ACC112 (cell line): ENCODE measurements at regions not wholly inside any gene's neighbourhood (a gene's known extent, or its start where the extent isn't known, plus 50 kb on each side); places are given as distances from the start of the nearest gene placed in this dataset.
"Not testable (repeated sequence)": the region's sequence is repeated elsewhere in the genome, so short reads cannot be mapped to it uniquely, and the experiment has no call there.

ENCODE experiments used
- H2AFZ ChIP-seq: fragments of 200-600 bp; sonication (generic); one replicate; pipeline ENCODE4 v1.6.0; 2017; ENCODE audit warnings: antibody characterized with exemption, low read length; ENCODE audit not compliant: unreplicated experiment
- H3K27ac ChIP-seq: fragments of 200-600 bp; sonication (generic); 2 replicates; pipeline ENCODE4 v1.5.1; 2014; ENCODE audit warnings: low read depth, mild to moderate bottlenecking, antibody characterized with exemption, low read length, moderate library complexity
- H3K27me3 ChIP-seq: fragments of 200-600 bp; sonication (generic); 2 replicates; pipeline ENCODE4 v1.6.1; 2014; ENCODE audit warnings: mild to moderate bottlenecking, antibody characterized with exemption, low read length, moderate library complexity, mixed read lengths; ENCODE audit not compliant: insufficient read depth
- H3K36me3 ChIP-seq: fragments of 200-600 bp; sonication (generic); 2 replicates; pipeline ENCODE4 v1.6.1; 2016; ENCODE audit warnings: mild to moderate bottlenecking, antibody characterized with exemption, low read length, moderate library complexity, mixed read lengths; ENCODE audit not compliant: insufficient read depth
- H3K4me1 ChIP-seq: fragments of 200-600 bp; sonication (generic); one replicate; pipeline ENCODE4 v1.6.1; 2016; ENCODE audit warnings: low read length, mixed read lengths; ENCODE audit not compliant: insufficient read depth, unreplicated experiment, control insufficient read depth
- H3K4me3 ChIP-seq: fragments of 200-600 bp; sonication (generic); 2 replicates; pipeline ENCODE4 v1.5.1; 2014; ENCODE audit warnings: mild to moderate bottlenecking, low read depth, low read length
- H3K79me2 ChIP-seq: fragments of 200-600 bp; sonication (generic); one replicate; pipeline ENCODE4 v1.6.0; 2016; ENCODE audit warnings: low read length; ENCODE audit not compliant: control insufficient read depth, unreplicated experiment, insufficient read depth

GRCh38 chr1:219100059-219100458, 73.6 kb upstream of the LYPLAL1 start:
- H3K4me3 ChIP-seq: no peak overlapping the region

DNA sequence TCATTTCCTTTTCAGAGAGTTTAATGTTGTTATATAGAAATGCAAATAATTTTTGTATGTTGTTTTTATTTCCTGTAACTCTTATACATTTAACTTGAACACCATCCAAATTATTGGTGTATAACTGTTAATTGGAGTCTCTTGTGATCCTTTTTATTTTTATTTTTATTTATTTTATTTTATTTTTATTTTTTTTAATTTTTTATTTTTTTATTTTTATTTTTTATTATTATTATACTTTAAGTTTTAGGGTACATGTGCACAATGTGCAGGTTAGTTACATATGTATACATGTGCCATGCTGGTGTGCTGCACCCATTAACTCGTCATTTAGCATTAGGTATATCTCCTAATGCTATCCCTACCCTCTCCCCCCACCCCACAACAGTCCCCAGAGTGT, 71.2 kb upstream of the LYPLAL1 start:
- not testable (repeated sequence) for H3K4me3 ChIP-seq, H3K36me3 ChIP-seq, H3K4me1 ChIP-seq, H3K27me3 ChIP-seq, H3K79me2 ChIP-seq, H2AFZ ChIP-seq, H3K27ac ChIP-seq

More at GRCh38 chr1:219100059-219100458, 73.6 kb upstream of the LYPLAL1 start:
- Histone ChIP-seq H3K79me2 (no peaks in the 10 kb centered on the region), H3K27ac (no peak overlapping the region), H3K4me1 (no peaks in the 10 kb centered on the region), H3K27me3 (no peaks in the 10 kb centered on the region), H3K36me3 (no peaks in the 10 kb centered on the region), H2AFZ (no peak overlapping the region)

GRCh38 chr1:219105893-219106292, 67.8 kb upstream of the LYPLAL1 start:
- H3K27ac ChIP-seq: no peak overlapping the region
- no peaks in the 10 kb centered on the region for H3K79me2 ChIP-seq

DNA sequence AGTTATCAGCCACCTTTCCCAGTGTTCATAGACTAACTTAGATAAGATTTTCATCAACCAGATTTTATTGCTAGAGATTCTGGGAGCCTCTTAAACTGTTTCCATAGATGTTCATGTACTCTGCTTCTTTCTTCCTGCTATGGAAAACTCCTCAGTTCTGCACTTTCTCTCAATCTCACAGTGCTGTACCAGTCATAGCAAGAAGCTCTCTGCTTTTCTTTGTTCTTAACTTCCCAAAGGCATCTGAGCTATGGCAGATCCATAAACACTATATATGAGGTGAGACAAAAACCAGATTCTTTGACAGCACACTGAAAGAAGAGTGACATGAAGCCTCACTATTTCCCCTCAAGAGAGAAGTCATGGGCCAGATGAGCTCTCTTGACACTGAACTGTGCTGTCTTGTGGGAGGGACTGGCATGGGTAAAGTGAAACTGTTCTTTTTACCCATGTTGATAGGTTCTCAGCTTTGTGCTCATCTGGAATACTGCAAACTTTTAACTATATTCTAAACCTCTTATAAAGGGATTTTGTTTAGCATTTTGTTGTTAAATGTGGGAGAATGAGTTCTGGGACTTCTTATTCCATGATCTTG, 64.2 kb upstream of the LYPLAL1 start:
- Histone ChIP-seq H3K36me3 (no peaks in the 10 kb centered on the region), H2AFZ (no peak overlapping the region), H3K27ac (no peak overlapping the region), H3K4me3 (no peak overlapping the region), H3K4me1 (no peaks in the 10 kb centered on the region), H3K79me2 (no peaks in the 10 kb centered on the region), H3K27me3 (no peaks in the 10 kb centered on the region)

More at GRCh38 chr1:219105893-219106292, 67.8 kb upstream of the LYPLAL1 start:
- H2AFZ ChIP-seq: no peak overlapping the region
- H3K36me3 ChIP-seq: no peaks in the 10 kb centered on the region
- no peak overlapping the region for H3K4me3 ChIP-seq
- no peaks in the 10 kb centered on the region for H3K4me1 ChIP-seq
- H3K27me3 ChIP-seq: no peaks in the 10 kb centered on the region

- Histone ChIP-seq H3K79me2 (no peaks in the 10 kb centered on the region), H3K27ac (no peak overlapping the region), H3K4me1 (no peaks in the 10 kb centered on the region), H3K27me3 (no peaks in the 10 kb centered on the region), H3K36me3 (no peaks in the 10 kb centered on the region), H2AFZ (no peak overlapping the region), H3K4me3 (no peak overlapping the region)
These were observed 60.4 kb upstream of the LYPLAL1 start for GRCh38 chr1:219113261-219113660.

GRCh38 chr1:219114014-219114413, 59.7 kb upstream of the LYPLAL1 start:
- Histone ChIP-seq H3K27ac (no peak overlapping the region), H2AFZ (no peak overlapping the region), H3K79me2 (no peaks in the 10 kb centered on the region), H3K4me1 (no peaks in the 10 kb centered on the region), H3K36me3 (no peaks in the 10 kb centered on the region), H3K4me3 (no peak overlapping the region), H3K27me3 (no peaks in the 10 kb centered on the region)

DNA sequence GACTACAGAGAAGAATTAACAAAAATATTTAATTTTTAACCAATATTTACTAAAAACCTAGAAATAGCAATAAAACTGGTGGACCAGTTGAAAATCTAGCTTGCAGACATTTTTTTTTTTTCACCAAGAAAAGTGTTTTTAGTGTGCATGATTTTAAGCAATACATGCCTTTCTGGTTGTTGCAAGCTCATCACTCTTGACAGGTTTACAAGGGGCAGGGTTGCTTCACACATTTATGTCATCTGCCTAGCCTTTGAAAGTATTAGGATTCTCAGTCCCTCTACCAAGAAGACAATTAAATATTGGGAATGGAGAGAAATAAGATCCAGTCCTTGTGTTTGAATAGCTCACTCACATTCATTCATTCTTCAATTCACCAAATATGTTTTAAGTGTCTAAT, 53.8 kb upstream of the LYPLAL1 start:
- no peaks in the 10 kb centered on the region for H3K79me2 ChIP-seq
- H3K4me3 ChIP-seq: no peak overlapping the region
- no peak overlapping the region for H2AFZ ChIP-seq
- no peaks in the 10 kb centered on the region for H3K27me3 ChIP-seq
- H3K36me3 ChIP-seq: no peaks in the 10 kb centered on the region
- peaks cover 31% of the 10 kb centered on the region for H3K4me1 ChIP-seq
- peak overlapping the region; percentile 91; the same call in 1 of the 2 replicates for H3K27ac ChIP-seq

DNA sequence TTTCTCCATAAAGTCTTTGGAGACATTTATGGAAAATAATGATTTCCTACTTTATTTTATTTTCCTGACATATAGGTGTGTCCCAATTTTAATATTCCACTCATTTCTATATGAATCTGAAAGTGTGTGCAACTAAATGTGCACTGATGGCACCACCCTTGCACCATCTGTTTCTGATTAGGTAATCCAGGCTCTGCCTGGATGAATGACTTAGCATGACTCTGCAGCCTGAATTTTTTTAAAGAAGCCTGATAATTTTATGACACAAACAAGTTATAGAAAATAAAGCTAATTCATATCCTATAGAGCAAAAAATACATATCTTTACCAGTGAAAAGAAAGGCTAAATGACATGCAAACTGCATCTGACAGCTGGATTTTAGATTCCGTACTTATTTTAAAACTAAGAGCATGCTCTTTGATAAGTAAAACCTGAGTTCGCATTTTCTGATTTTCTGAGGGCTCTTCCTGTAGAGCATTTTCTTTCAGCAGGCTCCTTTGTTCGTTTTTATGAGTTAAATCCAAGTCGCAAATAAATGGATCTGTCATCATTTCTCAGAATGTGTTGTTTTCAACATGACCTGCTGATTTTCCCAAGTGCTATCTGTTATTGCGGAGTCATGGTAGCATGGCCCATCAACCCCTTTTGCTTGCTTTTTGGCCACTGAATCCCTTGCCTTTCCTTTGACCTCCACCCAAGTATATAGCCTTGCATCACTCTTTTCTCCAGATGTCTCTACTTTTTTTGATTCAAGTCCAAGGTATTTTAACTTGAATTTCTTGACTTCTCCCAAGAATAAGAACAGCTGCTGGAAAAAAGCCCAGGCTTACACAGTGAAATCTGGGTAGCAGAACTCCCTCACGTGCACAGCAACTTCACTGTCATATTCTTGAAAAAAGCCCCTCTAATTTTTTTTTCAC, 52.8 kb upstream of the LYPLAL1 start:
- Histone ChIP-seq H3K4me3 (peak overlapping the region; percentile 17), H3K36me3 (no peaks in the 10 kb centered on the region), H3K4me1 (peaks cover 31% of the 10 kb centered on the region), H2AFZ (peak overlapping the region; percentile 8), H3K27ac (peak overlapping the region; percentile 91), H3K79me2 (no peaks in the 10 kb centered on the region), H3K27me3 (no peaks in the 10 kb centered on the region)

- Histone ChIP-seq H3K4me3 (no peak overlapping the region), H3K27ac (peak overlapping the region; percentile 91)
These were observed 52.0 kb upstream of the LYPLAL1 start for GRCh38 chr1:219121679-219122078.

GRCh38 chr1:219123036-219123435, 50.6 kb upstream of the LYPLAL1 start:
- Histone ChIP-seq H3K27me3 (no peaks in the 10 kb centered on the region), H3K79me2 (no peaks in the 10 kb centered on the region), H3K27ac (no peak overlapping the region), H2AFZ (peak overlapping the region; percentile 90), H3K4me1 (peaks cover 31% of the 10 kb centered on the region), H3K4me3 (peak overlapping the region; percentile 51), H3K36me3 (no peaks in the 10 kb centered on the region)

More at GRCh38 chr1:219121679-219122078, 52.0 kb upstream of the LYPLAL1 start:
- no peaks in the 10 kb centered on the region for H3K36me3 ChIP-seq
- no peak overlapping the region for H2AFZ ChIP-seq
- H3K79me2 ChIP-seq: no peaks in the 10 kb centered on the region
- peaks cover 31% of the 10 kb centered on the region for H3K4me1 ChIP-seq
- no peaks in the 10 kb centered on the region for H3K27me3 ChIP-seq
